ENCODE measurements at regions not wholly inside any gene's neighbourhood (a gene's known extent, or its start where the extent isn't known, plus 50 kb on each side); places are given as distances from the start of the nearest gene placed in this dataset.
"Not testable (repeated sequence)": the region's sequence is repeated elsewhere in the genome, so short reads cannot be mapped to it uniquely, and the experiment has no call there.

GRCh38 chr12:58310809-58311622, 369.6 kb downstream of the ATP23 start:
- peak; percentile 97 for DNase-seq (ENCODE audit: low read depth)

GRCh38 chr12:58313091-58313855, 371.9 kb downstream of the ATP23 start:
- DNase-seq (ENCODE audit: low read depth) = peak; percentile 76

- DNase-seq (ENCODE audit: low read depth) = peak; percentile 8
These were observed 373.2 kb downstream of the ATP23 start for GRCh38 chr12:58314610-58315009.

- DNase-seq (ENCODE audit: low read depth) = no peak
These were observed 375.6 kb downstream of the ATP23 start for GRCh38 chr12:58316926-58317325.

- DNase-seq (ENCODE audit: low read depth) = no peak
These were observed 380.0 kb downstream of the ATP23 start for GRCh38 chr12:58321414-58321813.

GRCh38 chr12:58323676-58324075, 382.3 kb downstream of the ATP23 start:
- no peak for DNase-seq (ENCODE audit: low read depth)

- DNase-seq (ENCODE audit: low read depth) = no peak
These were observed 384.2 kb downstream of the ATP23 start for GRCh38 chr12:58325561-58325960.

- DNase-seq (ENCODE audit: low read depth) = no peak
These were observed 385.2 kb downstream of the ATP23 start for GRCh38 chr12:58326534-58326933.

GRCh38 chr12:58336581-58337242, 395.3 kb downstream of the ATP23 start:
- peak; percentile 71 for DNase-seq (ENCODE audit: low read depth)

- DNase-seq (ENCODE audit: low read depth) = not testable (repeated sequence)
These were observed 396.2 kb downstream of the ATP23 start for GRCh38 chr12:58337539-58337938.

GRCh38 chr12:58341791-58342190, 400.4 kb downstream of the ATP23 start:
- peak; percentile 86 for DNase-seq (ENCODE audit: low read depth)

- DNase-seq (ENCODE audit: low read depth) = peak; percentile 23
These were observed 401.4 kb downstream of the ATP23 start for GRCh38 chr12:58342736-58343135.

GRCh38 chr12:58346032-58346632, 404.8 kb downstream of the ATP23 start:
- DNase-seq (ENCODE audit: low read depth) = peak; percentile 38

- no peak for DNase-seq (ENCODE audit: low read depth)
These were observed 405.8 kb downstream of the ATP23 start for GRCh38 chr12:58347188-58347587.

GRCh38 chr12:58347691-58348090, 406.3 kb downstream of the ATP23 start:
- DNase-seq (ENCODE audit: low read depth) = no peak

- no peak for DNase-seq (ENCODE audit: low read depth)
These were observed 407.8 kb downstream of the ATP23 start for GRCh38 chr12:58349161-58349560.

GRCh38 chr12:58356794-58357193, 415.4 kb downstream of the ATP23 start:
- DNase-seq (ENCODE audit: low read depth) = no peak

- DNase-seq (ENCODE audit: low read depth) = no peak
These were observed 416.1 kb downstream of the ATP23 start for GRCh38 chr12:58357511-58357910.

GRCh38 chr12:58358369-58358768, 417.0 kb downstream of the ATP23 start:
- no peak for DNase-seq (ENCODE audit: low read depth)

GRCh38 chr12:58359084-58359483, 417.7 kb downstream of the ATP23 start:
- peak; percentile 88 for DNase-seq (ENCODE audit: low read depth)

- no peak for DNase-seq (ENCODE audit: low read depth)
These were observed 419.7 kb downstream of the ATP23 start for GRCh38 chr12:58361056-58361455.

- DNase-seq (ENCODE audit: low read depth) = peak; percentile 28
These were observed 422.6 kb downstream of the ATP23 start for GRCh38 chr12:58363971-58364370.

Measured in fibroblast of gingiva (primary cell).